ENCODE measurements at regions not wholly inside any gene's neighbourhood (a gene's known extent, or its start where the extent isn't known, plus 50 kb on each side); places are given as distances from the start of the nearest gene placed in this dataset.

GRCh38 chr18:64809801-64810200 is 660.9 kb upstream of the LINC00305 start:
- Histone ChIP-seq H3K4me3 (no peak overlapping the region), H3K9ac (ENCODE audit: insufficient read depth in 1 of 2, low read depth in 2 of 2, low read length in 2 of 2) (no peak overlapping the region), H3K27me3 (ENCODE audit: control insufficient read depth in 2 of 2, insufficient read depth in 2 of 2, low read length in 2 of 2) (no peaks in the 10 kb centered on the region), H3K9me3 (replicated peaks; ENCODE audit: control insufficient read depth, insufficient read depth, low read depth, low read length) (no peaks in the 10 kb centered on the region), H3K27ac (ENCODE audit: extremely low read depth, low read depth, low read length) (no peak overlapping the region), H3K4me1 (replicated peaks in 1 of 2; ENCODE audit: control insufficient read depth in 2 of 2, insufficient read depth in 2 of 2, low read length in 2 of 2) (no peaks in the 10 kb centered on the region), H2AFZ (ENCODE audit: low read depth, low read length) (no peak overlapping the region), H3K36me3 (ENCODE audit: control insufficient read depth, insufficient read depth, low read length) (no peaks in the 10 kb centered on the region), H3K9me1 (ENCODE audit: control insufficient read depth, insufficient read depth, low read length) (no peaks in the 10 kb centered on the region), H3K79me2 (ENCODE audit: control insufficient read depth, insufficient read depth, low read length) (no peaks in the 10 kb centered on the region), H3K4me2 (ENCODE audit: insufficient read depth, low read length) (no peak overlapping the region), H4K20me1 (replicated peaks; ENCODE audit: control insufficient read depth, insufficient read depth, low read length) (no peaks in the 10 kb centered on the region)
- BruUV-seq (replicated peaks) = no TSS peak
- WGBS (ENCODE audit: insufficient coverage, low coverage, missing lambda C conversion rate) = 0% methylated on average over 5 of the region's 5 CpGs
- in situ Hi-C loops (cut with MboI) = no loop called here
- FAIRE-seq (no peak), ATAC-seq (no peak), DNase-seq (ENCODE audit: extremely low read depth in 1 of 4, low spot score in 3 of 4) (no peak)
- ChIA-PET POLR2A (no interaction called here), CTCF (ENCODE audit: low intra/inter-chr PET ratio) (no interaction called here)
- TF ChIP-seq ARNT (IDR thresholded peaks at IDR 0.05) = no peak
- no peak for TF ChIP-seq ZNF232 (CRISPR knock-in tag; IDR thresholded peaks at IDR 0.05)
- TF ChIP-seq ZBTB33 (CRISPR knock-in tag; IDR thresholded peaks at IDR 0.05) = no peak
- TF ChIP-seq ZNF57 (CRISPR knock-in tag; IDR thresholded peaks at IDR 0.05) = no peak
- TF ChIP-seq CXXC5 (CRISPR knock-in tag; IDR thresholded peaks at IDR 0.05) = no peak
- no peak for TF ChIP-seq HMBOX1 (IDR thresholded peaks at IDR 0.05)
- no peak for TF ChIP-seq MAFK (IDR thresholded peaks at IDR 0.05; ENCODE audit: low read length)
- TF ChIP-seq NR2F6 (CRISPR knock-in tag; IDR thresholded peaks at IDR 0.05) = no peak
- TF ChIP-seq NFIX (CRISPR knock-in tag; IDR thresholded peaks at IDR 0.05; ENCODE audit: low read depth) = no peak
- TF ChIP-seq CBX3 (IDR thresholded peaks at IDR 0.05; ENCODE audit: borderline replicate concordance in 1 of 2, low read length in 2 of 2) = no peak
- no peak for TF ChIP-seq GATAD2A (IDR thresholded peaks at IDR 0.05)
- TF ChIP-seq E2F8 (IDR thresholded peaks at IDR 0.05; ENCODE audit: low read depth, partially characterized antibody) = no peak
- no peak for TF ChIP-seq NFRKB (IDR thresholded peaks at IDR 0.05; ENCODE audit: low read depth)
- TF ChIP-seq ZNF707 (CRISPR knock-in tag; conservative IDR thresholded peaks at IDR 0.05) = no peak
- intact Hi-C loops (cut with micrococcal nuclease) = no loop called here

All from K562 (cell line).